Mesendoderm (in vitro differentiated cells): ENCODE measurements at regions not wholly inside any gene's neighbourhood (a gene's known extent, or its start where the extent isn't known, plus 50 kb on each side); places are given as distances from the start of the nearest gene placed in this dataset. TPM values are rescaled to one million over a fixed set of nuclear protein-coding genes. Genes with fewer than 3 reads are reported as not detected.

Experiments
- small RNA-seq: library from polyadenylated mRNA; stranded (forward); fragments of <200 nt; extraction: miRNeasy Mini kit (QIAGEN cat#:217004); gene quantifications from one replicate; pipeline ENCODE3, GENCODE V24; 2013; ENCODE audit not compliant: insufficient read depth

Small RNAs in the stretch of these regions (small RNA-seq; reads per million reads assigned to genes)
- not detected for gene AC061975.2
